ENCODE measurements at regions not wholly inside any gene's neighbourhood (a gene's known extent, or its start where the extent isn't known, plus 50 kb on each side); places are given as distances from the start of the nearest gene placed in this dataset.
A peak's percentile ranks its signal among the peaks of the same experiment; 100 is the strongest.

DNA sequence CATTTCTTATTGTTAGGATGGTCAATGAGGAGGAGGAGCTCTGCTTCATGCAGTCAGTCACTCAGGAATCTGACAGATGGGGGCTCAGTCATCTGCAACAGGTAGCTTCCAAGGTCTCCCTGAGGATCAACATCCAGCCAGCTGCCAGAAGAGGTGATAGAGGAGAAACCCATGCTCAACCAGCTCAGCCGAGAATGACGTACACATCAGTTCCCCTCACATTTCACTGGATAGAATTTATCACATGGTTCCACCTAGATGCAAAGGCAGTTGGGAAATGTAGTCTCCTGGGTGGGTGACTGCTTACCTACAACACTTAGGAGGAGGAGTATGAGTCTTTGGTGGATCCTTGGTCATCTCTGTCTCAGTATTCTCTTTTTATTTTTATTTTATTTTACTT is 144.5 kb downstream of the CEBPB start (continued):
- TF ChIP-seq, protein P1, sequence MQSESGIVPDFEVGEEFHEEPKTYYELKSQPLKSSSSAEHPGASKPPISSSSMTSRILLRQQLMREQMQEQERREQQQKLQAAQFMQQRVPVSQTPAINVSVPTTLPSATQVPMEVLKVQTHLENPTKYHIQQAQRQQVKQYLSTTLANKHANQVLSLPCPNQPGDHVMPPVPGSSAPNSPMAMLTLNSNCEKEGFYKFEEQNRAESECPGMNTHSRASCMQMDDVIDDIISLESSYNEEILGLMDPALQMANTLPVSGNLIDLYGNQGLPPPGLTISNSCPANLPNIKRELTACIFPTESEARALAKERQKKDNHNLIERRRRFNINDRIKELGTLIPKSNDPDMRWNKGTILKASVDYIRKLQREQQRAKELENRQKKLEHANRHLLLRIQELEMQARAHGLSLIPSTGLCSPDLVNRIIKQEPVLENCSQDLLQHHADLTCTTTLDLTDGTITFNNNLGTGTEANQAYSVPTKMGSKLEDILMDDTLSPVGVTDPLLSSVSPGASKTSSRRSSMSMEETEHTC (IDR thresholded peaks at IDR 0.05), result no peak
- TF ChIP-seq DACH1 (IDR thresholded peaks at IDR 0.05; ENCODE audit: partially characterized antibody) (no peak), ATF7 (IDR thresholded peaks at IDR 0.05) (peak; percentile 93), ATF1 (CRISPR knock-in tag; IDR thresholded peaks at IDR 0.05) (no peak), ATF1 (tag; IDR thresholded peaks at IDR 0.05) (peak; percentile 77), SIX5 (IDR thresholded peaks at IDR 0.05; ENCODE audit: borderline replicate concordance in 1 of 2, insufficient read depth in 1 of 2, low read depth in 1 of 2, low read length in 2 of 2) (peak; percentile 70 to 76), MBD2 (IDR thresholded peaks at IDR 0.05; ENCODE audit: borderline replicate concordance, low read depth) (0 out of 2 replicates have a peak, but pooled peaks have one; percentile 46), SPI1 (IDR thresholded peaks at IDR 0.05; ENCODE audit: borderline replicate concordance, low read depth, low read length) (peak; percentile 38; the same call in 1 of the 2 replicates), JUN (IDR thresholded peaks at IDR 0.05; ENCODE audit: borderline replicate concordance, low read depth, low read length) (0 out of 2 replicates have a peak, but pooled peaks have one; percentile 20), JUN (CRISPR knock-in tag; IDR thresholded peaks at IDR 0.05; ENCODE audit: borderline replicate concordance) (no peak), DPF2 (IDR thresholded peaks at IDR 0.05) (no peak), FOS (IDR thresholded peaks at IDR 0.05; ENCODE audit: extremely low read depth, insufficient read length) (peak; percentile 80), NUFIP1 (IDR thresholded peaks at IDR 0.05; ENCODE audit: partially characterized antibody) (no peak)
- TF ChIP-seq, protein P2, sequence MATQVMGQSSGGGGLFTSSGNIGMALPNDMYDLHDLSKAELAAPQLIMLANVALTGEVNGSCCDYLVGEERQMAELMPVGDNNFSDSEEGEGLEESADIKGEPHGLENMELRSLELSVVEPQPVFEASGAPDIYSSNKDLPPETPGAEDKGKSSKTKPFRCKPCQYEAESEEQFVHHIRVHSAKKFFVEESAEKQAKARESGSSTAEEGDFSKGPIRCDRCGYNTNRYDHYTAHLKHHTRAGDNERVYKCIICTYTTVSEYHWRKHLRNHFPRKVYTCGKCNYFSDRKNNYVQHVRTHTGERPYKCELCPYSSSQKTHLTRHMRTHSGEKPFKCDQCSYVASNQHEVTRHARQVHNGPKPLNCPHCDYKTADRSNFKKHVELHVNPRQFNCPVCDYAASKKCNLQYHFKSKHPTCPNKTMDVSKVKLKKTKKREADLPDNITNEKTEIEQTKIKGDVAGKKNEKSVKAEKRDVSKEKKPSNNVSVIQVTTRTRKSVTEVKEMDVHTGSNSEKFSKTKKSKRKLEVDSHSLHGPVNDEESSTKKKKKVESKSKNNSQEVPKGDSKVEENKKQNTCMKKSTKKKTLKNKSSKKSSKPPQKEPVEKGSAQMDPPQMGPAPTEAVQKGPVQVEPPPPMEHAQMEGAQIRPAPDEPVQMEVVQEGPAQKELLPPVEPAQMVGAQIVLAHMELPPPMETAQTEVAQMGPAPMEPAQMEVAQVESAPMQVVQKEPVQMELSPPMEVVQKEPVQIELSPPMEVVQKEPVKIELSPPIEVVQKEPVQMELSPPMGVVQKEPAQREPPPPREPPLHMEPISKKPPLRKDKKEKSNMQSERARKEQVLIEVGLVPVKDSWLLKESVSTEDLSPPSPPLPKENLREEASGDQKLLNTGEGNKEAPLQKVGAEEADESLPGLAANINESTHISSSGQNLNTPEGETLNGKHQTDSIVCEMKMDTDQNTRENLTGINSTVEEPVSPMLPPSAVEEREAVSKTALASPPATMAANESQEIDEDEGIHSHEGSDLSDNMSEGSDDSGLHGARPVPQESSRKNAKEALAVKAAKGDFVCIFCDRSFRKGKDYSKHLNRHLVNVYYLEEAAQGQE (IDR thresholded peaks at IDR 0.05; ENCODE audit: borderline replicate concordance), result peak; percentile 10; the same call in 1 of the 2 replicates
- TF ChIP-seq, protein P2 (CRISPR knock-in tag; IDR thresholded peaks at IDR 0.05; ENCODE audit: low read depth), result no peak
- TF ChIP-seq, protein P3, sequence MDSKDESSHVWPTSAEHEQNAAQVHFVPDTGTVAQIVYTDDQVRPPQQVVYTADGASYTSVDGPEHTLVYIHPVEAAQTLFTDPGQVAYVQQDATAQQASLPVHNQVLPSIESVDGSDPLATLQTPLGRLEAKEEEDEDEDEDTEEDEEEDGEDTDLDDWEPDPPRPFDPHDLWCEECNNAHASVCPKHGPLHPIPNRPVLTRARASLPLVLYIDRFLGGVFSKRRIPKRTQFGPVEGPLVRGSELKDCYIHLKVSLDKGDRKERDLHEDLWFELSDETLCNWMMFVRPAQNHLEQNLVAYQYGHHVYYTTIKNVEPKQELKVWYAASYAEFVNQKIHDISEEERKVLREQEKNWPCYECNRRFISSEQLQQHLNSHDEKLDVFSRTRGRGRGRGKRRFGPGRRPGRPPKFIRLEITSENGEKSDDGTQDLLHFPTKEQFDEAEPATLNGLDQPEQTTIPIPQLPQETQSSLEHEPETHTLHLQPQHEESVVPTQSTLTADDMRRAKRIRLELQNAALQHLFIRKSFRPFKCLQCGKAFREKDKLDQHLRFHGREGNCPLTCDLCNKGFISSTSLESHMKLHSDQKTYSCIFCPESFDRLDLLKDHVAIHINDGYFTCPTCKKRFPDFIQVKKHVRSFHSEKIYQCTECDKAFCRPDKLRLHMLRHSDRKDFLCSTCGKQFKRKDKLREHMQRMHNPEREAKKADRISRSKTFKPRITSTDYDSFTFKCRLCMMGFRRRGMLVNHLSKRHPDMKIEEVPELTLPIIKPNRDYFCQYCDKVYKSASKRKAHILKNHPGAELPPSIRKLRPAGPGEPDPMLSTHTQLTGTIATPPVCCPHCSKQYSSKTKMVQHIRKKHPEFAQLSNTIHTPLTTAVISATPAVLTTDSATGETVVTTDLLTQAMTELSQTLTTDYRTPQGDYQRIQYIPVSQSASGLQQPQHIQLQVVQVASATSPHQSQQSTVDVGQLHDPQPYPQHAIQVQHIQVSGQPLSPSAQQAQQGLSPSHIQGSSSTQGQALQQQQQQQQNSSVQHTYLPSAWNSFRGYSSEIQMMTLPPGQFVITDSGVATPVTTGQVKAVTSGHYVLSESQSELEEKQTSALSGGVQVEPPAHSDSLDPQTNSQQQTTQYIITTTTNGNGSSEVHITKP (IDR thresholded peaks at IDR 0.05; ENCODE audit: partially characterized antibody), result peak; percentile 46

Data from K562 (cell line).